WERI-Rb-1 (cell line): ENCODE measurements at regions not wholly inside any gene's neighbourhood (a gene's known extent, or its start where the extent isn't known, plus 50 kb on each side); places are given as distances from the start of the nearest gene placed in this dataset.
"Not testable (repeated sequence)": the region's sequence is repeated elsewhere in the genome, so short reads cannot be mapped to it uniquely, and the experiment has no call there.

Experiments used
- DNase-seq: peaks from one replicate; pipeline ENCODE4 v3.0.0-alpha.2; 2020
- H3K27ac ChIP-seq: fragments of 250-450 bp; sonication (Bioruptor Pico); 2 replicates; pipeline ENCODE4 v1.5.1; 2020; ENCODE audit warnings: mild to moderate bottlenecking, moderate library complexity
- H3K27me3 ChIP-seq: fragments of 250-450 bp; sonication (Bioruptor Pico); 2 replicates; pipeline ENCODE4 v1.5.1; 2021; ENCODE audit warnings: mild to moderate bottlenecking, low read depth, moderate library complexity; ENCODE audit not compliant: insufficient read depth, severe bottlenecking
- H3K36me3 ChIP-seq: fragments of 250-450 bp; sonication (Bioruptor Pico); 2 replicates; pipeline ENCODE4 v1.5.1; 2020; ENCODE audit warnings: mild to moderate bottlenecking, moderate library complexity
- H3K4me3 ChIP-seq: 2 replicates; pipeline ENCODE4 v1.5.1; 2011; ENCODE audit warnings: low read depth, mild to moderate bottlenecking, control low read depth, low read length
- H3K9me3 ChIP-seq: fragments of 250-450 bp; sonication (Bioruptor Pico); 2 replicates; pipeline ENCODE4 v1.5.1; 2021; ENCODE audit warnings: mild to moderate bottlenecking, moderate library complexity; ENCODE audit not compliant: severe bottlenecking
- CTCF ChIP-seq: IDR thresholded peaks from 2 replicates; pipeline ENCODE4 v1.5.1; 2011; ENCODE audit warnings: low read depth, mild to moderate bottlenecking, control low read depth, inconsistent platforms, low read length

DNA sequence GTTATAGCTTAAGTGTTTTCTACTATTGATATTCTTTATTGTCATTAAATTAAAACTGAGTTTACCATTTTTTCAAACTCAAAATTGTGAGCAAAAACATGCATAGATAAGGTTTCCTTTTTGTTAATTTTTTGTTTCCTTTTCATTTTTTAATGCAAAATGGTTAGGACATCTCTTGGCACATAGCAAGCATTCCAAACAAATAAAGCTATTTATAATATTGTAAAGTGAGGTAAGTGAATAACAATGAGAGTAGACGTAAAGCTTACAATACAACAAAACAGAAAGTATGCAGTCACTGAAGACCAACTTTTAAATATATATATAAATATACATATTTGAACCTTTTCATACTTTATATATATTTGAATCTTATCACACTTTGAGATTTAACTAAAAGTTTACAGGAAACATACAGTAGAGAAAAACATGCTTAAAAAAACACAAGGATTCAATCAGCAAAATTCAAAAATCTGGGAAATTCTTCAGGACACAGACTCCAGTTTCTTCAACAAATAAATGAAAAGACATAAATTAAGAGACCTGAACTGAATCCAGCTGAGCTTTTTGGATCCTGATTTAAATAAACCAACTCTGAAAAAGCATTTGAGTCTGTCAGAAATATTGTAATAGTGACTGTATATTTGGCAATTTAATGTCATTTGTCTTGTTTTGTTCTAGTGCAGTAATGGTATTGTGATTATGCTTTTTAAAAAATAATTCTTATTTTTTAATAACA lies 67.5 kb upstream of the SAMSN1 start:
- Histone ChIP-seq H3K36me3 (no peaks in the 10 kb centered on the region), H3K4me3 (no peak overlapping the region), H3K9me3 (no peaks in the 10 kb centered on the region), H3K27me3 (no peaks in the 10 kb centered on the region), H3K27ac (no peak overlapping the region)
- no peak for TF ChIP-seq CTCF
- no peak for DNase-seq

DNA sequence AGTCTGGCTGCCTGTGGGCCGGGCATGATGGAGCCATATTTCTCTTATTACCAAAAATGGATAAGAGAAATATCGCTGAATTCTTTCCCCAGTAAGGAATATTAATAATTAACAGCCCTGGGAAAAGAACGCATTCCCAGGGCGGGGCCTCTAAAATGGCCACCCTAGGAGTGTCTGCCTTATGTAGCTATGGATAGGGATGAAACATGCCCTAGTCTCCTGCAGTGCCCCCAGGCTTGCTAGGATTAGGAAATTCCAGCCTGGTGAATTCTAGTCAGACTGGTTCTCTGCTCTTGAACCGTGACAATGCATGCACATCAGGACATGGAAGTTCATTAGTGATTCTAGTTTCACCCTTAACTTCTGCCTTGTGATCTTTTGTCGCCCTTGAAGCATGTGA lies 64.0 kb upstream of the SAMSN1 start:
- DNase-seq, H3K4me3 ChIP-seq, H3K36me3 ChIP-seq, H3K27me3 ChIP-seq, H3K9me3 ChIP-seq, H3K27ac ChIP-seq: not testable (repeated sequence)

DNA sequence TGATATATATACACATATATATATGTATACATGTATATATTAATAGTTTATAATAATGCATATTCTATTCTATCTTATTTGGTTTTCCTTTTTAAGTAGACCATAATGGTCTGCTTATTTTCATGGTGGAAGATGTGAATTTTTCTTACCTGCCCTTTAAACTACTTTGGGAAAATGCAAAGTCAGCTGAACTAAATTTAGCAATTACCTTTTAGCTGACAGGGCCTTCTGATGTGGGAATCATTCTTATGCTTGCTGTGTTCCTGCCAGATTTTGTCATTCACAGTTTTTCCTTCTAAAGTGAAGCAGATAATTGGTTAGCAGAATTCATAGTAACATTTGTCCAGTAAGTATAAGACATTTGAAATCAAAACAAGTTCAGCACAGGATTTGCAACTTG lies 63.2 kb upstream of the SAMSN1 start:
- no peaks in the 10 kb centered on the region for H3K9me3 ChIP-seq
- no peak overlapping the region for H3K27ac ChIP-seq
- no peaks in the 10 kb centered on the region for H3K27me3 ChIP-seq
- no peak for DNase-seq
- H3K4me3 ChIP-seq: no peak overlapping the region
- no peak for TF ChIP-seq CTCF
- H3K36me3 ChIP-seq: no peaks in the 10 kb centered on the region

DNA sequence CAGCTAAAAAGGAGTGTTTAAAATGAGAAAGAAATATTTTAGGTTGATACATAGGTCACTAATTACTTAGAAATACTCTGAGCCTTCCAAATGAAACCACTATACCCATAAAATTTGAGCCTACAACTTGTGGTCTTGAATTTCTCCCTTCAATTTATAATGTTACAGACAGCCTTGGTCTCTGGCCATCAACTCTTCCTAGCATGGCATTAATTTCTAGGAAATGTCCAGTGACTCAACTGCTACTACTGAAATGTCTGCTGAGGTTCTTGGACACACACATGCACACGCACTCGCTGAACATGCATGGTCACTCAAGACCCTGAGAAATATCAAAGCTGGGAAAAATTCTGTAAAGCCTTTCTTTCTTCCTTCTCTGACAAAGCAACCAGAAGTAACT lies 61.1 kb upstream of the SAMSN1 start:
- Histone ChIP-seq H3K4me3 (no peak overlapping the region), H3K27me3 (no peaks in the 10 kb centered on the region), H3K27ac (no peak overlapping the region), H3K9me3 (no peaks in the 10 kb centered on the region), H3K36me3 (no peaks in the 10 kb centered on the region)
- no peak for DNase-seq
- no peak for TF ChIP-seq CTCF

GRCh38 chr21:14603202-14603601 lies 57.1 kb upstream of the SAMSN1 start:
- no peaks in the 10 kb centered on the region for H3K9me3 ChIP-seq
- no peak overlapping the region for H3K4me3 ChIP-seq
- no peak overlapping the region for H3K27ac ChIP-seq
- H3K27me3 ChIP-seq: no peaks in the 10 kb centered on the region
- no peaks in the 10 kb centered on the region for H3K36me3 ChIP-seq
- TF ChIP-seq CTCF: no peak
- DNase-seq: no peak

- H3K4me3 ChIP-seq: no peak overlapping the region
- TF ChIP-seq CTCF: no peak
- H3K27ac ChIP-seq: no peak overlapping the region
- H3K27me3 ChIP-seq: no peaks in the 10 kb centered on the region
- no peaks in the 10 kb centered on the region for H3K9me3 ChIP-seq
- H3K36me3 ChIP-seq: no peaks in the 10 kb centered on the region
- DNase-seq: no peak
Observed at GRCh38 chr21:14602382-14602958, 56.4 kb upstream of the SAMSN1 start.
